ENCODE measurements at regions not wholly inside any gene's neighbourhood (a gene's known extent, or its start where the extent isn't known, plus 50 kb on each side); places are given as distances from the start of the nearest gene placed in this dataset.
A peak's percentile ranks its signal among the peaks of the same experiment; 100 is the strongest.

DNA sequence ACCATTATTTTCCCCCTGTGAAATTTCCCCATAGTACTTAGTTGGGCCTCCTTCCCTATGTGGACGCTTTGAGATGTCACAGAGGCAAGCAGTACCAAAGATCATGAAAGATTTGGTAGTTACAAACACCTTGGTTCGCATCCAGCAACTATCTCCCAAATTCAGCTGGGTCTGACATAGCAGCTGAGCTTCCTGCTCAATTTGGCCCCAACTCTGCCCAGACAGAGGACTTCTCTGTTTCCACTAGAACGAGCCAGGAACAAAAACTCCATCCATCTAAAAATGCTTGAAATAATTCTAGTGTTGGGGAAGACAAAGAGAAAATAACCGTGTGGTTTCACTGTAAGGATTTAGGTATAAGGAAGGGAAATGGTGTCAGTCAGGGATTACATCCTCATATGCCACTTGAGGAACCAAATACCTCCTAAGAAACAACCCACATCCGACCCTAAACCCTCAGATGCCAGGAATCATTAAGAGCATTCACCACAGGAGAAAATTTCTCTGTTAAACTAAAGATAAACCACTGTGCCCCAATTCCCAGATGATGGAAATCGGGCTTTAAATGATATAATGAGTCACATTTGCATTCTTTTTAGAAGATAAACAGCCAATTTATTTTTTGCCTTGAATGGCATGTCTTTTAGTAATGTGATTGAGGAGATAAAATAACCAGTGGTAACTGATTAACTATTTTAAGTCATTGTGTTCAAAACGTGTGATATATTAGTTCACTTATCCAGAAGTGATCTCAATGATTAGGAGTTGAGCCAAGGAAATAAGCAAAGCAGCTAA is 103.7 kb upstream of the IFNG-AS1 start:
- ChIA-PET POLR2A (no interaction called here), CTCF (no interaction called here)
- Mint-ChIP-seq H3K27me3 (peaks cover 0 to 4% (median 0%) of the 10 kb centered on the region in 5 donors), H3K9me3 (no peaks in the 10 kb centered on the region), H3K36me3 (peaks cover 0 to 4% (median 0%) of the 10 kb centered on the region in 5 donors), H3K4me1 (peaks cover 0 to 6% (median 3%) of the 10 kb centered on the region in 7 donors), H3K27ac (no peak overlapping the region), H3K4me3 (no peak overlapping the region)
- H3K4me1 ChIP-seq (ENCODE audit: control insufficient read depth in 2 of 2, insufficient read depth in 2 of 2, low read length in 2 of 2) = no peaks in the 10 kb centered on the region
- H3K27me3 ChIP-seq (ENCODE audit: control insufficient read depth in 2 of 2, insufficient read depth in 2 of 2, low read length in 2 of 2) = no peaks in the 10 kb centered on the region
- ATAC-seq = no peak
- intact Hi-C loops (cut with micrococcal nuclease) = no loop called here
- no peak overlapping the region for H3K27ac ChIP-seq (ENCODE audit: low read depth, low read length)
- no peak for DNase-seq
- no peaks in the 10 kb centered on the region for H3K36me3 ChIP-seq (ENCODE audit: control insufficient read depth in 2 of 3, insufficient read depth in 3 of 3, low read length in 3 of 3)
- H3K9me3 ChIP-seq (ENCODE audit: control insufficient read depth in 2 of 3, low read length in 3 of 3) = no peaks in the 10 kb centered on the region
- H3K4me3 ChIP-seq (ENCODE audit: low read length) = no peak overlapping the region

DNA sequence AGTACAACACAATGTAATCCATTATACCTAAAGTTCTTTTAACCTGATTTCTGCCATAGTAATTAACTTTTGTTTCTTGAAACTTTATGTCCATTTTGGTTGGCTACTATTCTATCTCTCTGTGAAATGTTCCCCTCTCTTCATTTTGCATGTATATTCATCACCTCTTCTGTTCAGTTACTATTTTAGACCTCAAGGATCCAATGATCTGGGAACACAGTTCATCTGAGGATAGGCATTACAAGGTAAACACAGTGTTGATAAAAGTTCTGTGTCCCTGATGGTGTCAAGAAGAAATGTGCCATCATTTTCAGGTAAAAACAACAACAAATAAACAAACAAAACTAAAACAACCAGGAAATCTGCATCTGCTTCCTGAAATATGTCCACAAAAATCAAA is 102.2 kb upstream of the IFNG-AS1 start:
- Histone ChIP-seq H3K36me3 (ENCODE audit: control insufficient read depth in 2 of 3, insufficient read depth in 3 of 3, low read length in 3 of 3) (no peaks in the 10 kb centered on the region), H3K9me3 (ENCODE audit: control insufficient read depth in 2 of 3, low read length in 3 of 3) (no peaks in the 10 kb centered on the region), H3K27ac (ENCODE audit: low read depth, low read length) (no peak overlapping the region), H3K4me3 (ENCODE audit: low read length) (no peak overlapping the region), H3K27me3 (ENCODE audit: control insufficient read depth in 2 of 2, insufficient read depth in 2 of 2, low read length in 2 of 2) (no peaks in the 10 kb centered on the region), H3K4me1 (ENCODE audit: control insufficient read depth in 2 of 2, insufficient read depth in 2 of 2, low read length in 2 of 2) (no peaks in the 10 kb centered on the region)
- Mint-ChIP-seq H3K9me3 (no peaks in the 10 kb centered on the region), H3K4me3 (no peak overlapping the region), H3K4me1 (peaks cover 0 to 19% (median 17%) of the 10 kb centered on the region in 7 donors), H3K27me3 (peaks cover 0 to 4% (median 0%) of the 10 kb centered on the region in 5 donors), H3K27ac (peak overlapping the region in 1 of 9 donors; percentile 8), H3K36me3 (peaks cover 0 to 4% (median 0%) of the 10 kb centered on the region in 5 donors)
- ATAC-seq (no peak), DNase-seq (no peak)
- ChIA-PET POLR2A (no interaction called here), CTCF (no interaction called here)
- intact Hi-C loops (cut with micrococcal nuclease) = no loop called here

DNA sequence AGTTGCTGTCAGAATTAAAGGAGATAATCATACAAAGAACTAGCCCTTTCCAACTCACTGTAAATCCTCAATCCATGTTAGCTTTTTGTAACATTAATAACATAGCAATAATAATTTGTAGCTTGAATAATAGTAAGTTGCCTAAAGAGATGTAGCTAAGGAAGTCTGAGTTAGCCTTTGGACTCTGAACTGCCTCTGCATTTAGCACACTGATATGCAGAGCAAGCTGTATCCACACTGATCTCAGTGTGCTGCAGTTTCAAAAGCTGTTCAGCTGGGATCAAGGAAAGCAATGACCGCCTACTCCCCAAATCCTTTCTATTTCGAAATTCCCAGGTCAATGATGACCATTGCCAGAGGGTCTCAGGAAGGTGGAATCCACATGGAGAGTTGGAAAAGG is 99.3 kb upstream of the IFNG-AS1 start:
- intact Hi-C loops (cut with micrococcal nuclease) = no loop called here
- no peak for DNase-seq
- ChIA-PET POLR2A (interaction anchor here (2.0 kb wide), 1 partner anchor 12 kb away, joined by 7 read pairs; no protein-coding TSS in a partner anchor), CTCF (no interaction called here)
- Mint-ChIP-seq H3K4me1 (peaks cover 0 to 23% (median 20%) of the 10 kb centered on the region in 7 donors), H3K4me3 (no peak overlapping the region), H3K27me3 (no peaks in the 10 kb centered on the region), H3K27ac (no peak overlapping the region), H3K9me3 (peaks cover 0 to 4% (median 0%) of the 10 kb centered on the region in 11 donors), H3K36me3 (no peaks in the 10 kb centered on the region)
- Histone ChIP-seq H3K27ac (ENCODE audit: low read depth, low read length) (no peak overlapping the region), H3K4me3 (ENCODE audit: low read length) (no peak overlapping the region), H3K27me3 (ENCODE audit: control insufficient read depth in 2 of 2, insufficient read depth in 2 of 2, low read length in 2 of 2) (no peaks in the 10 kb centered on the region), H3K4me1 (ENCODE audit: control insufficient read depth in 2 of 2, insufficient read depth in 2 of 2, low read length in 2 of 2) (no peaks in the 10 kb centered on the region), H3K9me3 (ENCODE audit: control insufficient read depth in 2 of 3, low read length in 3 of 3) (no peaks in the 10 kb centered on the region), H3K36me3 (ENCODE audit: control insufficient read depth in 2 of 3, insufficient read depth in 3 of 3, low read length in 3 of 3) (no peaks in the 10 kb centered on the region)
- no peak for ATAC-seq

DNA sequence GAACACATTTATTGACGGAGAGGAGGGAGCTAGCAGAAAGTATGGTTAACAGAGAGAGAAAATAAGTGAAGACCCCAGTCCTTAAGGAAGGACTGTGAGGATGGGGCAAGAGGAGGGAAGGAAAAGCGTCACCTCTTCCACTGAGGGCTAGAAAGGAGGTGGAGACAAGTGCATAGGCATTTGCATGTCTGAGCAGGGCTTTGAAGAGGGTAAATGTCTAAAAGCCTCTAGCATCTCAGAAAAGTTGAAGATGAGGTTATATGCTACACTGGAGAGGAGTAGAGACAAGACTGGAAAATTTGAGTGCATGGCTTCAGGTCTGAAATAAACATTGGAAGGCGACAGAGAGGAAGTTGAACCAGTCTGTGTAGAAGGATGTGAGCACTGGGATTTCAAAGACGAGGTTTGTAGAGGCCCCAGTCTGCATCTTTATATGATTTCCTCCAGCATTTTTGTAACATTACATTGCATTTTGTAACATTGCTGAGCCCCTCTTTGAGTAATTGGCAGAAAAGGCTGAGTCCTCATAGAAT is 98.5 kb upstream of the IFNG-AS1 start:
- ChIA-PET CTCF (no interaction called here), POLR2A (no interaction called here)
- H3K27me3 Mint-ChIP-seq = no peaks in the 10 kb centered on the region
- DNase-seq (peak in 1 of 9 donors; percentile 0), ATAC-seq (no peak)
- no peaks in the 10 kb centered on the region for H3K27me3 ChIP-seq (ENCODE audit: control insufficient read depth in 2 of 2, insufficient read depth in 2 of 2, low read length in 2 of 2)
- H3K4me3 Mint-ChIP-seq = peak overlapping the region in 1 of 10 donors; percentile 3
- no peak overlapping the region for H3K4me3 ChIP-seq (ENCODE audit: low read length)
- peaks cover 0 to 4% (median 0%) of the 10 kb centered on the region in 11 donors for H3K9me3 Mint-ChIP-seq
- H3K4me1 ChIP-seq (ENCODE audit: control insufficient read depth in 2 of 2, insufficient read depth in 2 of 2, low read length in 2 of 2) = no peaks in the 10 kb centered on the region
- no peak overlapping the region for H3K27ac ChIP-seq (ENCODE audit: low read depth, low read length)
- no peaks in the 10 kb centered on the region for H3K9me3 ChIP-seq (ENCODE audit: control insufficient read depth in 2 of 3, low read length in 3 of 3)
- no peaks in the 10 kb centered on the region for H3K36me3 ChIP-seq (ENCODE audit: control insufficient read depth in 2 of 3, insufficient read depth in 3 of 3, low read length in 3 of 3)
- peak overlapping the region in 2 of 9 donors; percentile 0 to 3 for H3K27ac Mint-ChIP-seq
- H3K4me1 Mint-ChIP-seq = peaks cover 0 to 23% (median 20%) of the 10 kb centered on the region in 7 donors
- H3K36me3 Mint-ChIP-seq = no peaks in the 10 kb centered on the region
- intact Hi-C loops (cut with micrococcal nuclease) = no loop called here

DNA sequence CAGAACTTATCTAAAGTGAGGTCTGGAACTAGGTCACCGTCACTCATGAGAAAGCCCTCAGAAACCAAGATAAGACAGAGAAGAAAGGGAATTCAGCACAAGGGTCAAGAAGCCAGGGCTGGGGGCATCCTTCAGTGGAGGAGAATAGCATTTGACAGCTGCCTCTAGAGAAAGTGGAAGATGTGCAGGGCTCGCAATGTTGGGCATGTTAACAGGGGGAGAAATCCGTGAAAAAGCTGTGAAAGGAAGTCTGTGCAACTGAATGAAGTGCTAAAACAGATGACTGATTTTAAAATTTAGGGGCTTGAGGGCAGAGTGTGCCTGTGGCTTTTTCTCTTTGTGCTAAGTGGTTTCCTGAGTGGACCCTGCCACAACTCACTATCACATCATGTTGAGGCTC is 97.7 kb upstream of the IFNG-AS1 start:
- intact Hi-C loops (cut with micrococcal nuclease) = no loop called here

DNA sequence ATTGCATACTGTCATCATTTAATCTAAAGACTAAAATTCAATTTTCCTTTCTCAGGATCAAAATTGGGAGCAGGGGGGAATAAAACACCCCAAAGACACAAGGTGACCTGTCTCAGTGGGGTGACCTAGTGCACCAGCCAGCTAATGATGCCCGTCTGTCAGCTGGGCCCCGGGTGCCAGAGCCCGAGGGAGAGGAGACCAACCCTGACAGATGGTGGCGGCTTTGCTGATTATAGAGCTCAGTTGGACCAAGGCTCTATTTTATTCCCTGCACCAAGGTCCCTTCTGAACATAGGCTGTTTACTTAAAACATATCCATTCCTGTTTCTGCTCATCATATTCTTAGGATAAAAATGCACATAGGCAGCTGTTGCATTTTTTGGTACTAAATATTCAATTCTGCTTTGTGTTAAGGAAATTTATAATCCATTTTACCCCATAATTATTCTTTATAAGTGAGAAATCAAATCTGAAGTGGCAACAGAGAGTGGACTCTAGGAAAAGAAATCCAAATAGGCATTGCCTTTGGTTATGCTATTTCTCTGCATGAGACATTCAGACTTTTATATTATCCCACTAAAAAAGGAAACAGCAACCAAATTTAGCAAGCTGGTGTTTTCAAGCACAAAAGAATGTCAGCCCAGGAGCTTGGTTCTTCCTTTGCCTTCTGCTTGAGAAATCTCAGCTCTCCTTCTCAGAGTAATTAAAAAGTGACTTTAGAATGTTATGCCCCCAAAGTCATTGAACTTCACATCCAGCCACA is 96.8 kb upstream of the IFNG-AS1 start:
- H3K4me1 Mint-ChIP-seq = peaks cover 0 to 24% (median 20%) of the 10 kb centered on the region in 7 donors
- no peaks in the 10 kb centered on the region for H3K36me3 ChIP-seq (ENCODE audit: control insufficient read depth in 2 of 3, insufficient read depth in 3 of 3, low read length in 3 of 3)
- CTCF ChIA-PET = no interaction called here
- no peaks in the 10 kb centered on the region for H3K27me3 ChIP-seq (ENCODE audit: control insufficient read depth in 2 of 2, insufficient read depth in 2 of 2, low read length in 2 of 2)
- H3K9me3 Mint-ChIP-seq = peaks cover 0 to 11% (median 0%) of the 10 kb centered on the region in 11 donors
- H3K27ac Mint-ChIP-seq = no peak overlapping the region
- no peaks in the 10 kb centered on the region for H3K4me1 ChIP-seq (ENCODE audit: control insufficient read depth in 2 of 2, insufficient read depth in 2 of 2, low read length in 2 of 2)
- peaks cover 0 to 4% (median 0%) of the 10 kb centered on the region in 5 donors for H3K36me3 Mint-ChIP-seq
- H3K9me3 ChIP-seq (ENCODE audit: control insufficient read depth in 2 of 3, low read length in 3 of 3) = no peaks in the 10 kb centered on the region
- H3K27me3 Mint-ChIP-seq = no peaks in the 10 kb centered on the region
- no peak overlapping the region for H3K4me3 ChIP-seq (ENCODE audit: low read length)
- ATAC-seq = no peak
- H3K27ac ChIP-seq (ENCODE audit: low read depth, low read length) = no peak overlapping the region
- intact Hi-C loops (cut with micrococcal nuclease) = no loop called here
- POLR2A ChIA-PET = no interaction called here
- DNase-seq = no peak
- H3K4me3 Mint-ChIP-seq = no peak overlapping the region

More for the DNA sequence above, 97.7 kb upstream of the IFNG-AS1 start:
- Mint-ChIP-seq H3K36me3 (peaks cover 0 to 4% (median 0%) of the 10 kb centered on the region in 5 donors), H3K4me3 (no peak overlapping the region), H3K27ac (peak overlapping the region in 1 of 9 donors; percentile 71), H3K9me3 (peaks cover 0 to 8% (median 0%) of the 10 kb centered on the region in 11 donors), H3K4me1 (peaks cover 0 to 23% (median 20%) of the 10 kb centered on the region in 7 donors), H3K27me3 (no peaks in the 10 kb centered on the region)
- ChIA-PET POLR2A (no interaction called here), CTCF (no interaction called here)
- ATAC-seq (no peak), DNase-seq (no peak)
- Histone ChIP-seq H3K4me1 (ENCODE audit: control insufficient read depth in 2 of 2, insufficient read depth in 2 of 2, low read length in 2 of 2) (no peaks in the 10 kb centered on the region), H3K9me3 (ENCODE audit: control insufficient read depth in 2 of 3, low read length in 3 of 3) (no peaks in the 10 kb centered on the region), H3K27me3 (ENCODE audit: control insufficient read depth in 2 of 2, insufficient read depth in 2 of 2, low read length in 2 of 2) (no peaks in the 10 kb centered on the region), H3K36me3 (ENCODE audit: control insufficient read depth in 2 of 3, insufficient read depth in 3 of 3, low read length in 3 of 3) (no peaks in the 10 kb centered on the region), H3K27ac (ENCODE audit: low read depth, low read length) (no peak overlapping the region), H3K4me3 (ENCODE audit: low read length) (no peak overlapping the region)
